GM19239 (cell line): ENCODE measurements at regions not wholly inside any gene's neighbourhood (a gene's known extent, or its start where the extent isn't known, plus 50 kb on each side); places are given as distances from the start of the nearest gene placed in this dataset.
"Not testable (repeated sequence)": the region's sequence is repeated elsewhere in the genome, so short reads cannot be mapped to it uniquely, and the experiment has no call there.

Experiments used
- DNase-seq: peaks from one replicate; pipeline ENCODE4 v3.0.0; 2011; ENCODE audit warnings: low spot score; ENCODE audit not compliant: insufficient read length
- FAIRE-seq: peaks from 2 replicates; lab custom pipeline; 2011; peaks lifted over from hg19 to GRCh38; lab: Jason Lieb, UNC

- no peak for FAIRE-seq
- DNase-seq, result no peak
Measured at GRCh38 chr13:86567119-86567518, 767.9 kb upstream of the SLITRK6 start.

GRCh38 chr13:86569119-86569518 is 769.9 kb upstream of the SLITRK6 start:
- no peak for FAIRE-seq
- DNase-seq, result no peak

GRCh38 chr13:86569974-86570373 is 770.8 kb upstream of the SLITRK6 start:
- FAIRE-seq, result no peak

GRCh38 chr13:86572115-86572514 is 772.9 kb upstream of the SLITRK6 start:
- DNase-seq (no peak), FAIRE-seq (no peak)

More at GRCh38 chr13:86569974-86570373, 770.8 kb upstream of the SLITRK6 start:
- no peak for DNase-seq

GRCh38 chr13:86579662-86580061 is 780.4 kb upstream of the SLITRK6 start:
- FAIRE-seq (no peak), DNase-seq (no peak)

- no peak for FAIRE-seq
- DNase-seq, result no peak
Measured at GRCh38 chr13:86581706-86582105, 782.5 kb upstream of the SLITRK6 start.

GRCh38 chr13:86584301-86584700 is 785.1 kb upstream of the SLITRK6 start:
- no peak for FAIRE-seq
- DNase-seq, result no peak

- FAIRE-seq (no peak), DNase-seq (no peak)
Measured at GRCh38 chr13:86585835-86586234, 786.6 kb upstream of the SLITRK6 start.

GRCh38 chr13:86591862-86592261 is 792.6 kb upstream of the SLITRK6 start:
- FAIRE-seq, result no peak
- DNase-seq, result no peak

- FAIRE-seq (no peak), DNase-seq (no peak)
Measured at GRCh38 chr13:86601351-86601750, 802.1 kb upstream of the SLITRK6 start.

- no peak for FAIRE-seq
Measured at GRCh38 chr13:86606264-86606663, 807.0 kb upstream of the SLITRK6 start.

GRCh38 chr13:86608701-86609100 is 809.5 kb upstream of the SLITRK6 start:
- no peak for DNase-seq
- FAIRE-seq, result no peak

More at GRCh38 chr13:86606264-86606663, 807.0 kb upstream of the SLITRK6 start:
- DNase-seq, result no peak

- FAIRE-seq, result no peak
- DNase-seq, result no peak
Measured at GRCh38 chr13:86633346-86633745, 834.1 kb upstream of the SLITRK6 start.

GRCh38 chr13:86651171-86651570 is 852.0 kb upstream of the SLITRK6 start:
- not testable (repeated sequence) for DNase-seq, FAIRE-seq

GRCh38 chr13:86653009-86653408 is 853.8 kb upstream of the SLITRK6 start:
- no peak for DNase-seq
- no peak for FAIRE-seq

GRCh38 chr13:86655561-86655960 is 856.3 kb upstream of the SLITRK6 start:
- FAIRE-seq, result no peak
- no peak for DNase-seq

GRCh38 chr13:86660090-86660489 is 860.9 kb upstream of the SLITRK6 start:
- DNase-seq (no peak), FAIRE-seq (no peak)

- no peak for FAIRE-seq
Measured at GRCh38 chr13:86665842-86666241, 866.6 kb upstream of the SLITRK6 start.

GRCh38 chr13:86673931-86674431 is 874.8 kb upstream of the SLITRK6 start:
- DNase-seq (no peak), FAIRE-seq (no peak)

More at GRCh38 chr13:86665842-86666241, 866.6 kb upstream of the SLITRK6 start:
- DNase-seq, result no peak

- DNase-seq (no peak), FAIRE-seq (no peak)
Measured at GRCh38 chr13:86681223-86681622, 882.0 kb upstream of the SLITRK6 start.

- no peak for DNase-seq
- no peak for FAIRE-seq
Measured at GRCh38 chr13:86684402-86684801, 885.2 kb upstream of the SLITRK6 start.

GRCh38 chr13:86689911-86690310 is 890.7 kb upstream of the SLITRK6 start:
- DNase-seq, result no peak
- FAIRE-seq, result no peak

GRCh38 chr13:86692291-86692690 is 893.1 kb upstream of the SLITRK6 start:
- FAIRE-seq (no peak), DNase-seq (no peak)
